K562 (cell line): ENCODE measurements at regions not wholly inside any gene's neighbourhood (a gene's known extent, or its start where the extent isn't known, plus 50 kb on each side); places are given as distances from the start of the nearest gene placed in this dataset.

Experiments used
- ATAC-seq: fragments of 200-7000 bp; cut with Tn5 transposase; 3 replicates; pipeline ENCODE4 v1.9.1; 2020; ENCODE audit warnings: moderate library complexity
- BruUV-seq: library from RNA; stranded (reverse); fragments of 400-500 nt; replicated peaks from 2 replicates; lab custom pipeline; 2021; lab: Mats Ljungman, UMichigan
- CTCF ChIA-PET: fragments of 300-600 bp; formaldehyde crosslinking; extraction: SDS; loops from one replicate; lab custom pipeline; 2021; ENCODE audit warnings: low intra/inter-chr PET ratio; lab: Yijun Ruan, JAX
- POLR2A ChIA-PET: fragments of 300-600, 350-650 bp; sonication (Branson Sonifier 250); formaldehyde crosslinking; extraction: SDS; loops from one replicate; lab custom pipeline; 2021; ENCODE audit warnings: antibody characterized with exemption, inconsistent platforms; lab: Yijun Ruan, JAX
- DNase-seq, 4 experiments: peaks; one replicate each; pipeline versions ENCODE4 v3.0.0 to v3.0.0-alpha.2; 2011 to 2018; ENCODE audit warnings: low spot score in 3 of 4, mixed read lengths in 3 of 4; ENCODE audit errors: extremely low read depth in 1 of 4
- FAIRE-seq: peaks from 2 replicates; lab custom pipeline; 2011; peaks lifted over from hg19 to GRCh38; lab: Jason Lieb, UNC
- H2AFZ ChIP-seq: 2 replicates; pipeline ENCODE4 v1.6.0; 2011; ENCODE audit warnings: low read depth, low read length, control low read depth, inconsistent platforms
- H3K27ac ChIP-seq: fragments of 200-600 bp; 3 replicates; pipeline ENCODE4 v1.8.0; 2011; ENCODE audit warnings: low read depth, mild to moderate bottlenecking, control low read depth, inconsistent platforms, low read length, moderate library complexity, mixed read lengths; ENCODE audit errors: extremely low read depth
- H3K27me3 ChIP-seq, 2 experiments: fragments of 300-600 bp in 1 of 2; 2 replicates in 1 of 2; 3 replicates in 1 of 2; pipeline versions ENCODE4 v1.6.0 to v1.8.0; 2011; ENCODE audit warnings: inconsistent platforms in 2 of 2, low read length in 2 of 2, mild to moderate bottlenecking in 1 of 2, mixed read lengths in 1 of 2, moderate library complexity in 1 of 2; ENCODE audit not compliant: control insufficient read depth in 2 of 2, insufficient read depth in 2 of 2
- H3K36me3 ChIP-seq: fragments of 300-600 bp; 3 replicates; pipeline ENCODE4 v1.8.0; 2011; ENCODE audit warnings: mild to moderate bottlenecking, low read length, inconsistent platforms; ENCODE audit not compliant: control insufficient read depth, insufficient read depth
- H3K4me1 ChIP-seq, 2 experiments: fragments of 200-600 bp in 1 of 2; replicated peaks in 1 of 2; 2 replicates in 1 of 2; 3 replicates in 1 of 2; pipeline versions ENCODE4 v1.5.1 to v1.8.0; 2011; ENCODE audit warnings: inconsistent platforms in 2 of 2, low read length in 2 of 2, mild to moderate bottlenecking in 1 of 2, mixed read lengths in 1 of 2, moderate library complexity in 1 of 2; ENCODE audit not compliant: control insufficient read depth in 2 of 2, insufficient read depth in 2 of 2
- H3K4me2 ChIP-seq: 2 replicates; pipeline ENCODE4 v1.6.1; 2011; ENCODE audit warnings: low read length, control low read depth, inconsistent platforms, mixed read lengths; ENCODE audit not compliant: insufficient read depth
- H3K4me3 ChIP-seq: fragments of 200-600 bp; sonication (generic), shearing (Covaris generic); 2 replicates; pipeline ENCODE4 v1.5.1; 2016; ENCODE audit warnings: control low read depth, inconsistent platforms
- H3K79me2 ChIP-seq: fragments of 200-600 bp; 3 replicates; pipeline ENCODE4 v1.8.0; 2011; ENCODE audit warnings: low read length, inconsistent platforms; ENCODE audit not compliant: control insufficient read depth, insufficient read depth
- H3K9ac ChIP-seq, 2 experiments: 2 replicates each; pipeline versions ENCODE4 v1.6.0 to v1.6.1; 2011; ENCODE audit warnings: low read depth in 2 of 2, low read length in 2 of 2, control low read depth in 1 of 2, inconsistent platforms in 1 of 2, mild to moderate bottlenecking in 1 of 2, mixed read lengths in 1 of 2; ENCODE audit not compliant: insufficient read depth in 1 of 2
- H3K9me1 ChIP-seq: one replicate; pipeline ENCODE4 v1.6.0; 2011; ENCODE audit warnings: inconsistent platforms, mild to moderate bottlenecking, low read length, moderate library complexity; ENCODE audit not compliant: control insufficient read depth, insufficient read depth
- H3K9me3 ChIP-seq: replicated peaks from 2 replicates; pipeline ENCODE4 v1.5.1; 2011; ENCODE audit warnings: low read depth, low read length, inconsistent platforms; ENCODE audit not compliant: control insufficient read depth, insufficient read depth
- H4K20me1 ChIP-seq: replicated peaks from 2 replicates; pipeline ENCODE4 v1.6.1; 2011; ENCODE audit warnings: low read length, inconsistent platforms, mixed read lengths; ENCODE audit not compliant: control insufficient read depth, insufficient read depth
- ARID2 ChIP-seq: fragments of 450-650 bp; IDR thresholded peaks from 2 replicates; pipeline ENCODE4 v1.6.1; 2017; ENCODE audit warnings: antibody characterized with exemption, mild to moderate bottlenecking
- C11orf30 ChIP-seq: fragments of 450-650 bp; IDR thresholded peaks from 2 replicates; pipeline ENCODE4 v1.6.1; 2016; ENCODE audit warnings: low read depth, mild to moderate bottlenecking
- CTBP1 ChIP-seq: fragments of 450-650 bp; IDR thresholded peaks from 2 replicates; pipeline ENCODE4 v1.6.1; 2016; ENCODE audit warnings: borderline replicate concordance
- CXXC5 ChIP-seq: fragments of 250-450 bp; sonication (Bioruptor Pico); IDR thresholded peaks from 2 replicates; pipeline ENCODE4 v1.8.0; 2022; ENCODE audit warnings: inconsistent platforms, mild to moderate bottlenecking, moderate library complexity
- GATAD2A ChIP-seq: fragments of 450-650 bp; IDR thresholded peaks from 2 replicates; pipeline ENCODE4 v1.6.1; 2017
- HEY1 ChIP-seq: fragments of 250-450 bp; sonication (Bioruptor Pico); IDR thresholded peaks from 2 replicates; pipeline ENCODE4 v1.5.0; 2020; ENCODE audit warnings: mild to moderate bottlenecking, moderate library complexity, borderline replicate concordance
- HMGN3 ChIP-seq: IDR thresholded peaks from 2 replicates; pipeline ENCODE4 v1.6.1; 2011; ENCODE audit warnings: borderline replicate concordance, low read depth, mild to moderate bottlenecking, mixed read lengths, low read length; ENCODE audit not compliant: insufficient read length; ENCODE audit errors: extremely low read depth
- HNRNPH1 ChIP-seq: fragments of 200-400 bp; formaldehyde crosslinking; optimal IDR thresholded peaks from 2 replicates; pipeline ENCODE3; 2017; ENCODE audit warnings: low read depth, mild to moderate bottlenecking, low read length, moderate library complexity
- JUNB ChIP-seq: fragments of 450-650 bp; formaldehyde crosslinking; conservative IDR thresholded peaks from 2 replicates; pipeline ENCODE4 v1.4.0; 2020; ENCODE audit warnings: mild to moderate bottlenecking
- RB1 ChIP-seq: fragments of 450-650 bp; IDR thresholded peaks from 2 replicates; pipeline ENCODE4 v1.6.1; 2017; ENCODE audit warnings: low read depth, mild to moderate bottlenecking
- SIN3B ChIP-seq: fragments of 450-650 bp; IDR thresholded peaks from 2 replicates; pipeline ENCODE4 v1.6.1; 2017; ENCODE audit warnings: low read depth, mild to moderate bottlenecking, moderate library complexity
- SP1 ChIP-seq: sonication (generic); formaldehyde crosslinking; IDR thresholded peaks from 2 replicates; pipeline ENCODE4 v1.8.1; 2022; ENCODE audit warnings: mild to moderate bottlenecking, missing genetic modification reagents
- ZBTB7A ChIP-seq: IDR thresholded peaks from 2 replicates; pipeline ENCODE4 v1.6.1; 2011; ENCODE audit warnings: low read depth, mild to moderate bottlenecking, low read length, moderate library complexity, borderline replicate concordance; ENCODE audit not compliant: control insufficient read depth
- ZNF79 ChIP-seq: fragments of 250-450 bp; sonication (Bioruptor Pico); IDR thresholded peaks from 2 replicates; pipeline ENCODE4 v1.4.0; 2020; ENCODE audit warnings: low read depth, mild to moderate bottlenecking, moderate library complexity
- WGBS: fragments of 100-300 bp; shearing (Covaris generic); methylation state at CpG from one replicate; pipeline ENCODE4 v1.1.6; 2016; ENCODE audit warnings: low coverage, mixed read lengths; ENCODE audit not compliant: insufficient coverage; ENCODE audit errors: missing lambda C conversion rate; 5-methylcytosine and 5-hydroxymethylcytosine counted together
- in situ Hi-C: fragments of 300-500 bp; cut with MboI; formaldehyde crosslinking; loops from 4 replicates; pipeline ENCODE4 v1.15.0; 2018; ENCODE audit warnings: inconsistent platforms, mixed read lengths
- intact Hi-C: fragments of 100-400 bp; cut with micrococcal nuclease; formaldehyde crosslinking; loops from 2 replicates; pipeline ENCODE4 v1.14.2; 2022
- TF ChIP-seq, protein P1 (sequence below): fragments of 200-400 bp; formaldehyde crosslinking; IDR thresholded peaks from 2 replicates; pipeline ENCODE4 v1.6.1; 2017; ENCODE audit warnings: mild to moderate bottlenecking, low read depth, low read length, moderate library complexity

DNA sequence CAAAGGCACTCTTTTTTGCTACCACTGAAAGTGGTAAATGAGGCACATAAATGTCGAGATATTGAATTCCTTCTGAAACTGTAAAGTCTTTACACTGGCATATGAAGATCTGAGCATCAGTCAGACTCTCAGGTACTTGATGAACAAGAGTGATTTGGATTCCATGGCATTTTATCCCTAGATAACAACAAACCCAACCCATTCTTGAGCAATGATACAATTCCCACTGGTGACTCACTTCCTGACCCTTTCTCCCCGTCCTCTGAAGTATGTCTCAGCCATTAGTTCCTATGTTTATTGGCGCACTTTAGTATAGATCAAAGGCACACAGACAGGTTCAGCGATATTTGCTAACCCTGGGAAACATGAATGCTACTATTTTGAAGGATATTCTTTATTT lies 147.0 kb upstream of the RBFOX1 start (continued):
- TF ChIP-seq, protein P1, sequence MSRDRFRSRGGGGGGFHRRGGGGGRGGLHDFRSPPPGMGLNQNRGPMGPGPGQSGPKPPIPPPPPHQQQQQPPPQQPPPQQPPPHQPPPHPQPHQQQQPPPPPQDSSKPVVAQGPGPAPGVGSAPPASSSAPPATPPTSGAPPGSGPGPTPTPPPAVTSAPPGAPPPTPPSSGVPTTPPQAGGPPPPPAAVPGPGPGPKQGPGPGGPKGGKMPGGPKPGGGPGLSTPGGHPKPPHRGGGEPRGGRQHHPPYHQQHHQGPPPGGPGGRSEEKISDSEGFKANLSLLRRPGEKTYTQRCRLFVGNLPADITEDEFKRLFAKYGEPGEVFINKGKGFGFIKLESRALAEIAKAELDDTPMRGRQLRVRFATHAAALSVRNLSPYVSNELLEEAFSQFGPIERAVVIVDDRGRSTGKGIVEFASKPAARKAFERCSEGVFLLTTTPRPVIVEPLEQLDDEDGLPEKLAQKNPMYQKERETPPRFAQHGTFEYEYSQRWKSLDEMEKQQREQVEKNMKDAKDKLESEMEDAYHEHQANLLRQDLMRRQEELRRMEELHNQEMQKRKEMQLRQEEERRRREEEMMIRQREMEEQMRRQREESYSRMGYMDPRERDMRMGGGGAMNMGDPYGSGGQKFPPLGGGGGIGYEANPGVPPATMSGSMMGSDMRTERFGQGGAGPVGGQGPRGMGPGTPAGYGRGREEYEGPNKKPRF, result no peak
- no peak for TF ChIP-seq HNRNPH1
- TF ChIP-seq SP1, result no peak
- no peak for TF ChIP-seq RB1
- TF ChIP-seq C11orf30, result no peak

DNA sequence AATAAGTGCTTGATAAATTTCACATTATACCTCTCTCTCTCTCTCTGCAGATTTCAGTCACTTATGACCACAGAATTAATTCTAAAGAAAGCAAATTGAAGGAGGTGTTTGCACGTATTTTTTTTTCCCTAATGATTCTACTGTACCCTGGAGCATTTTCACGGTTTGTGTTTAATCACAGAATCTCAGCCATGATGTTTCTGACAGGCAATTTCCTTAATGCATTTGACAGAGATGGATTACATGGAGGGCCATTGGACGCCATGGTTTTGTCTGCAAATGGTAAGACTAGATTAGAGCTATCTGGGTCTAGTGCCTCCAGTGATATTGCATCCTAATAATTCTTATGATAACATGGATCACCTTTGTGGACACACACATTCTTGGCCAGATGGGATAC lies 147.5 kb upstream of the RBFOX1 start:
- Histone ChIP-seq H3K27ac (no peak overlapping the region), H3K9ac (no peak overlapping the region), H2AFZ (no peak overlapping the region), H3K79me2 (no peaks in the 10 kb centered on the region), H3K27me3 (no peaks in the 10 kb centered on the region), H3K4me2 (no peak overlapping the region), H3K9me1 (no peaks in the 10 kb centered on the region), H3K36me3 (no peaks in the 10 kb centered on the region), H3K4me1 (no peaks in the 10 kb centered on the region), H3K4me3 (no peak overlapping the region), H4K20me1 (0 out of 2 replicates have a peak, but pooled peaks cover 3% of the 10 kb centered on the region), H3K9me3 (no peaks in the 10 kb centered on the region)
- in situ Hi-C loops (no loop called here), intact Hi-C loops (no loop called here)
- no peak for FAIRE-seq
- ChIA-PET POLR2A (interaction anchor here (0.8 kb wide), 1 partner anchor 10 kb away, joined by 3 read pairs; no protein-coding TSS in a partner anchor), CTCF (interaction anchor here (0.6 kb wide), 1 partner anchor 1671 kb away, joined by 3 read pairs; no protein-coding TSS in a partner anchor)
- TF ChIP-seq SIN3B, result no peak
- no peak for TF ChIP-seq CXXC5 (CRISPR knock-in tag)
- no peak for TF ChIP-seq ARID2
- TF ChIP-seq HMGN3, result no peak
- TF ChIP-seq HEY1 (CRISPR knock-in tag), result no peak
- no peak for TF ChIP-seq JUNB (CRISPR knock-in tag)
- TF ChIP-seq ZBTB7A, result no peak
- TF ChIP-seq CTBP1, result no peak
- no peak for TF ChIP-seq ZNF79 (CRISPR knock-in tag)
- no peak for TF ChIP-seq GATAD2A
- no TSS peak for BruUV-seq
- no peak for ATAC-seq
- 0% methylated on average over 2 of the region's 3 CpGs for WGBS
- DNase-seq, result no peak
